HCT116 (cell line): ENCODE measurements at regions not wholly inside any gene's neighbourhood (a gene's known extent, or its start where the extent isn't known, plus 50 kb on each side); places are given as distances from the start of the nearest gene placed in this dataset.

Source experiments
- ATF3 ChIP-seq: IDR thresholded peaks from 2 replicates; pipeline ENCODE4 v1.6.1; 2012
- CTCF ChIP-seq, 3 experiments: fragments of 200-600 bp in 1 of 3; sonication (generic) in 1 of 3; IDR thresholded peaks in 2 of 3; conservative IDR thresholded peaks in 1 of 3; 2 replicates each; pipeline ENCODE4 v1.5.1; 2012 to 2017; ENCODE audit warnings: low read depth in 2 of 3, low read length in 2 of 3, antibody characterized with exemption in 1 of 3, borderline replicate concordance in 1 of 3, control low read depth in 1 of 3, mild to moderate bottlenecking in 1 of 3, mixed read lengths in 1 of 3, mixed run types in 1 of 3, moderate library complexity in 1 of 3; ENCODE audit not compliant: insufficient read depth in 1 of 3
- EZH2 ChIP-seq: fragments of 200-600 bp; sonication (generic); IDR thresholded peaks from 2 replicates; pipeline ENCODE4 v1.6.1; 2017; ENCODE audit warnings: antibody characterized with exemption, mixed run types
- EZH2phosphoT487 ChIP-seq: fragments of 200-600 bp; IDR thresholded peaks from 2 replicates; pipeline ENCODE4 v1.6.1; 2018; ENCODE audit warnings: antibody characterized with exemption, borderline replicate concordance
- JUND ChIP-seq: IDR thresholded peaks from 2 replicates; pipeline ENCODE4 v1.6.1; 2012
- MAX ChIP-seq: IDR thresholded peaks from 2 replicates; pipeline ENCODE4 v1.6.1; 2012
- POLR2A ChIP-seq: IDR thresholded peaks from 2 replicates; pipeline ENCODE4 v1.7.0; 2011; ENCODE audit warnings: borderline replicate concordance; ENCODE audit not compliant: insufficient read depth, insufficient read length; ENCODE audit errors: extremely low read depth
- POLR2AphosphoS5 ChIP-seq: IDR thresholded peaks from 2 replicates; pipeline ENCODE4 v1.6.1; 2011; ENCODE audit warnings: mild to moderate bottlenecking, low read depth, low read length, moderate library complexity
- YY1 ChIP-seq: IDR thresholded peaks from 2 replicates; pipeline ENCODE4 v1.6.1; 2011; ENCODE audit warnings: low read length, low read depth, moderate library complexity, mild to moderate bottlenecking; ENCODE audit not compliant: insufficient replicate concordance; ENCODE audit errors: extremely low read depth
- ZBTB33 ChIP-seq: IDR thresholded peaks from 2 replicates; pipeline ENCODE4 v1.6.1; 2011; ENCODE audit warnings: mild to moderate bottlenecking, low read length, moderate library complexity; ENCODE audit not compliant: insufficient replicate concordance; ENCODE audit errors: extremely low read depth

- no peak for TF ChIP-seq CTCF (IDR thresholded peaks at IDR 0.05 in 2 of 3, conservative IDR thresholded peaks at IDR 0.05 in 1 of 3; ENCODE audit: borderline replicate concordance in 1 of 3, insufficient read depth in 1 of 3, low read depth in 2 of 3, low read length in 2 of 3)
- TF ChIP-seq POLR2A, result no peak
- TF ChIP-seq MAX, result no peak
- TF ChIP-seq ATF3, result no peak
- no peak for TF ChIP-seq EZH2phosphoT487
- no peak for TF ChIP-seq EZH2
- TF ChIP-seq ZBTB33, result no peak
- TF ChIP-seq YY1, result no peak
- no peak for TF ChIP-seq POLR2AphosphoS5
- TF ChIP-seq JUND, result no peak
Measured at GRCh38 chr3:30073040-30073439, 533.4 kb upstream of the TGFBR2 start.
